AG10803 (cell line): ENCODE measurements at regions not wholly inside any gene's neighbourhood (a gene's known extent, or its start where the extent isn't known, plus 50 kb on each side); places are given as distances from the start of the nearest gene placed in this dataset.
"Not testable (repeated sequence)": the region's sequence is repeated elsewhere in the genome, so short reads cannot be mapped to it uniquely, and the experiment has no call there.

Experiments used
- DNase-seq: peaks from one replicate; pipeline ENCODE4 v3.0.0; 2010; ENCODE audit warnings: low read depth
- H3K4me3 ChIP-seq: 2 replicates; pipeline ENCODE4 v1.5.1; 2011; ENCODE audit warnings: mild to moderate bottlenecking, low read length, control low read depth
- CTCF ChIP-seq: conservative IDR thresholded peaks from 2 replicates; pipeline ENCODE4 v1.5.1; 2011; ENCODE audit warnings: mild to moderate bottlenecking, low read length, control low read depth, inconsistent platforms

DNA sequence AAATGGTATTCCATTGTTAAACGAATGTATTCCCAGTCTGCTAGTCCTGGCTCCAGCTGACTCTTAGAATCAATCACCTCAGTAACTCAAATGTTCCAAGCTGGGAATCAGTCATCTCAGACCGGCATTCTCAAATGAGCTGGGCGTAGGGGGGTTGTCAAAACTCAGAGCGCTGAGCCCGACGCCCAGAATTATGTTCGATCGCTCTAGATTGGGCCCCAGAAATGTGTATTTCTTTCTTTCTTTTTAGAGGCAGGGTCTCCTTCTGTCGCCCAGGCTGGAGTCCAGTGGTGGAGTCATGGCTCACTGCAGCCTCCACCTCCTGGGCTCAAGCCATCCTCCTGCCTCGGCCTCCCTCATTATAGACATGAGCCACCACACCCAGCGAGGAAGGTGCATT is 99.3 kb upstream of the IGF1R start:
- no peak for DNase-seq
- TF ChIP-seq CTCF, result no peak
- H3K4me3 ChIP-seq, result peak overlapping the region; percentile 59

DNA sequence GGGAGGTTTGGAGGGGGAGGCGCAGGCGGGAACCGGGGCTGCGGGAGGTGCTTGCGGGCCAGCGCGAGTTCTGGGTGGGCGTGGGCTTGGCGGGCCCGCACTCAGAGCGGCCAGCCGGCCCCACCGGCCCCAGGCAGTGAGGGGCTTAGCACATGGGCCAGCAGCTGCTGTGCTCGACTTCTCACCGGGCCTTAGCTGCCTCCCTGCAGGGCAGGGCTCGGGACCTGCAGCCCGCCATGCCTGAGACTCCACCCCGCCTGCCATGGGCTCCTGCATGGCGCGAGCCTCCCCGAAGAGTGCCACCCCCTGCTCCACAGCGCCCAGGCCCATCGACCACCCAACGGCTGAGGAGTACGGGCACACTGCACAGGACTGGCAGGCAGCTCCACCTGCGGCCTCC is 98.6 kb upstream of the IGF1R start:
- no peak for TF ChIP-seq CTCF
- DNase-seq, result no peak

GRCh38 chr15:98550363-98550762 is 98.0 kb upstream of the IGF1R start:
- not testable (repeated sequence) for H3K4me3 ChIP-seq, DNase-seq

More for the DNA sequence above, 98.6 kb upstream of the IGF1R start:
- H3K4me3 ChIP-seq, result no peak overlapping the region

GRCh38 chr15:98551936-98552562 is 96.3 kb upstream of the IGF1R start:
- no peak for TF ChIP-seq CTCF
- no peak for DNase-seq
- H3K4me3 ChIP-seq, result no peak overlapping the region

DNA sequence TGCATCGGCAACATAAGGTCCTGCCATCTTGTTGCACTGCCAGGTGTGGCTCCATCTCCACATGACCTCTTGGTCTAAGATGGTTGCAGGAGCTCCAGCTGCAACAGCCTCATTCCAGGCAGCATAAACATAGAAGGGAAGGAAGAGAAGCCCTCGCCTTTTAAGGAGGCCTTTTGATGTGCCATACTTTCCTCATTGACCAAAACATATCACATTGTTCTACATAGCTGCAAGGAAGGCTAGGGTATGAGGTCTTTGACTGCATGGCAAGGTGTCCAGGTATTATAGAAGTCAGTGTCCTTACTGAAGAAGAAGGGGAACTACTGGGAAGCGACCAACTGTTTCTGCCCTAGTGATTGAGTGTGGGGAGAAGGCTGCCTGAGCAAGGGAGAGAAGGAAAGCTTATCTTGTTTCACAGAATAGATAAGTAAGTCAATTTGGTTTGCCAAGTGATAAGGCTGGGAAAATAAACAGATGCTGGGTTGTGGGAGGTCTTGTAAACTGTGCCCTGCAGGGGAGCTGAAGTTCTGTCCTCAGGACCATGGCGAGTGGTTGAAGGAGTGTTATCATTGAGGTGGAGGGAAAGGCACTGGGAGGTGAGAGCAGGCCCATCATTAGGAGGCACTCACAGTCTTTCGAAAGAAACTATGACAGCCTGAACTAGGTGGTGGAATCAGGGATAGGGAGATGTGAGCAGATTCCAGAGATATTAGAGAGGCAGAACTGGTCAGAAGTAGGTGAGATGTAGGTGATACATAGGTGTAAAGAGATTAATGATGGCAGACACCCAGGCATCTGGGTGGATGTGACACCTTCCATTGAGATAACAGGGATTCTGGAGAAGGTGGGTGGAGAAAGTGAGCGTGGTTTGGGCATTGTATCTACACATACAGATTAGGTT is 93.8 kb upstream of the IGF1R start:
- no peak for DNase-seq
- no peak for TF ChIP-seq CTCF
- no peak overlapping the region for H3K4me3 ChIP-seq

- no peak for DNase-seq
- H3K4me3 ChIP-seq, result no peak overlapping the region
- TF ChIP-seq CTCF, result no peak
Observed at GRCh38 chr15:98555173-98555515, 93.2 kb upstream of the IGF1R start.

GRCh38 chr15:98556321-98556720 is 92.0 kb upstream of the IGF1R start:
- no peak for DNase-seq
- H3K4me3 ChIP-seq, result no peak overlapping the region
- TF ChIP-seq CTCF, result no peak
